ENCODE measurements at regions not wholly inside any gene's neighbourhood (a gene's known extent, or its start where the extent isn't known, plus 50 kb on each side); places are given as distances from the start of the nearest gene placed in this dataset.

GRCh38 chr22:48096411-48096810, 1334.0 kb downstream of the TBC1D22A start:
- TF ChIP-seq, protein P1, sequence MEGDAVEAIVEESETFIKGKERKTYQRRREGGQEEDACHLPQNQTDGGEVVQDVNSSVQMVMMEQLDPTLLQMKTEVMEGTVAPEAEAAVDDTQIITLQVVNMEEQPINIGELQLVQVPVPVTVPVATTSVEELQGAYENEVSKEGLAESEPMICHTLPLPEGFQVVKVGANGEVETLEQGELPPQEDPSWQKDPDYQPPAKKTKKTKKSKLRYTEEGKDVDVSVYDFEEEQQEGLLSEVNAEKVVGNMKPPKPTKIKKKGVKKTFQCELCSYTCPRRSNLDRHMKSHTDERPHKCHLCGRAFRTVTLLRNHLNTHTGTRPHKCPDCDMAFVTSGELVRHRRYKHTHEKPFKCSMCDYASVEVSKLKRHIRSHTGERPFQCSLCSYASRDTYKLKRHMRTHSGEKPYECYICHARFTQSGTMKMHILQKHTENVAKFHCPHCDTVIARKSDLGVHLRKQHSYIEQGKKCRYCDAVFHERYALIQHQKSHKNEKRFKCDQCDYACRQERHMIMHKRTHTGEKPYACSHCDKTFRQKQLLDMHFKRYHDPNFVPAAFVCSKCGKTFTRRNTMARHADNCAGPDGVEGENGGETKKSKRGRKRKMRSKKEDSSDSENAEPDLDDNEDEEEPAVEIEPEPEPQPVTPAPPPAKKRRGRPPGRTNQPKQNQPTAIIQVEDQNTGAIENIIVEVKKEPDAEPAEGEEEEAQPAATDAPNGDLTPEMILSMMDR (IDR thresholded peaks at IDR 0.05; ENCODE audit: low read length) = no peak
- no peak for TF ChIP-seq EZH2 (optimal IDR thresholded peaks at IDR 0.05; ENCODE audit: low read depth, low read length)

Data from MM.1S (cell line).